HG03039 (cell line): ENCODE measurements at regions not wholly inside any gene's neighbourhood (a gene's known extent, or its start where the extent isn't known, plus 50 kb on each side); places are given as distances from the start of the nearest gene placed in this dataset.
"Not testable (repeated sequence)": the region's sequence is repeated elsewhere in the genome, so short reads cannot be mapped to it uniquely, and the experiment has no call there.

Experiments used
- ATAC-seq: cut with Tn5 transposase; IDR thresholded peaks from one replicate; pipeline ENCODE4 v1.9.1; 2021; ENCODE audit warnings: mild to moderate bottlenecking, moderate library complexity; ENCODE audit not compliant: unreplicated experiment

- no peak for ATAC-seq
Observed at GRCh38 chr6:137401088-137401487, 93.1 kb downstream of the OLIG3 start.

- ATAC-seq, result no peak
Observed at GRCh38 chr6:137399881-137400443, 94.2 kb downstream of the OLIG3 start.

DNA sequence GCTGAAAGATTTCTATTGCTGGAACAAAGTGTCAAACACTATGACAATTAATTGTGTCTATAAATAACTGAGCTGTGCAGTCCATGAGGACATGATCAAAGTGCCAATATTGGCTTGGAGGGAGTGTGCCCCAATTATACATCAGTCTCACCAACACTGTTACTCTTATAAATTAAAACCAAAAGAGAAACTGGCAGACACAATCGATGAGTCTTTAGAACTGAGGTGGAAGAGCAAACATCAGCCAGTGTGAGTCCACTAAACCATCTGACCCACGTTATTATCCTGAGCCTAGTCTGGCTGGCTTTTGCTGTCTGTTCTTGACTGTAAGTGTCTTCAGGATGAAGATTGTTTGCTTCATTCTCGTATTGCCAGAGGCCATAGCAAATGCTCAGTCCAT, 98.9 kb downstream of the OLIG3 start:
- no peak for ATAC-seq

DNA sequence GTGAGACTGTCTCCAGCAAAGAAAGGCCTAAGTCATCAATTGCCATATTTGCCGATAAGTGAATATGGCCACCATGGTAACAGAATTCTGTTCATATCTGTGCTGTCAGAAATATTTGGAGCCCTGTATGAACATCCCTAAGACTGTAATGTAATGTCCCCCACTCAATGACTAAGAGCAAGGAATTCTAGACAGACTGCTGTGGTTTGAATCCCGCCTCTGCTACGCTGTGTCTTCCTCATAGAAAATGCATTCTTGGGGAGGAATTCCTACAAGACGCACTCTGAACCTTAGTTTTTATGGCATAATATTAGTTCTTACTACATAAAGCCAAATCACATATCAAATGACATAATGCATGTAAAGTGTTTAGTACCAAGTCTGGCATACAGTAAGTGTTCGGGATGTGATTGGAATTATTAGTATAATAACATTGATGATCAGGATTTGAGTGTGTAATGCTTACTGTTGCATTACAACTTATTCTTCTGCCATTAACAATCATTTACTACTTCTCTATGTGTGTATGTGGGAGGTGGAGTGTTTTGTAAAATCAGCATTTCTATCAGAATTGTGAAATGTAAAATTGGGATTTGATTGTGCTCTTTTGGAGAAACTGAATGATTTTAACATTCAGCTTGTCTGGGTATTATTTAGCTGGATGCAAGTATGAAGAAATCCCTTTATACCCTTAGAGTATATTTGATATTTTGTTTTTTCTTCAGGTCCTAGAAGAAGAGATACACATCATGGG, 103.0 kb downstream of the OLIG3 start:
- no peak for ATAC-seq

DNA sequence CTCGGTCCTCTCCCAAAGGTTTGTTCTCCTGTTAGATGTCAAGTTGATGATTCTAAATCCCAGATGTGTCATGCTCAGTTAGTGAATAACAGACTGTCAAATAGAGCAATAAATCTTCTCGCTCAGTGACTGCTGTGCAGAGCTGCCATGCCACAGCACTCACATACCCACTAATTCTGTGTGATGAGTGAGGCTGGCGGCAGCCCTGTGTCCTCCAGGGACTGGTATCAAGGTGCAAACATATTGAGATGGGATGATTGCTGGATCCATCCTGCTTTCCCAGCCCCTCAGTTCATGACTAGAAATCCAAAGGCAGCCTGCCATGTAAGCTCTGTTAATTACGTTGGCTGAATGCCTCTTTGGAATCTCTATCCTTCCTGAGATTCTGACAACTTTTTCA, 103.9 kb downstream of the OLIG3 start:
- no peak for ATAC-seq

- ATAC-seq, result no peak
Observed at GRCh38 chr6:137389150-137389704, 105.0 kb downstream of the OLIG3 start.

GRCh38 chr6:137387096-137387764, 107.0 kb downstream of the OLIG3 start:
- ATAC-seq, result no peak

DNA sequence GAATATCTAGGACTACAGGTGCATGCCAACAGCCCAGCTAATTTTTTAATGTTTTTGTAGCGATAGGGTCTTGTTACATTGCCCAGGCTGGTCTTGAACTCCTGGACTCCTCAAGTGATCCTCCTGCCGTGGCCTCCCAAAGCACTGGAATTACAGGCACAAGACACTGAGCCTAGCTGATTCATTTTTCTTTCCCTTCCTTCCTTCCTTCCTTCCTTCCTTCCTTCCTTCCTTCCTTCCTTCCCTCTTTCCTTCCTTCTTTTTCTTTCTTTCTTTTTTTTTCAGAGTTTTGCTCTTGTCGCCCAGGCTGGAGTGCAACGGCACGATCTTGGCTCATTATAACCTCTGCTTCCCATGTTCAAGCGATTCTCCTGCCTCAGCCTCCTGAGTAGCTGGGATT, 110.9 kb downstream of the OLIG3 start:
- not testable (repeated sequence) for ATAC-seq

- no peak for ATAC-seq
Observed at GRCh38 chr6:137378090-137378369, 116.2 kb downstream of the OLIG3 start.

DNA sequence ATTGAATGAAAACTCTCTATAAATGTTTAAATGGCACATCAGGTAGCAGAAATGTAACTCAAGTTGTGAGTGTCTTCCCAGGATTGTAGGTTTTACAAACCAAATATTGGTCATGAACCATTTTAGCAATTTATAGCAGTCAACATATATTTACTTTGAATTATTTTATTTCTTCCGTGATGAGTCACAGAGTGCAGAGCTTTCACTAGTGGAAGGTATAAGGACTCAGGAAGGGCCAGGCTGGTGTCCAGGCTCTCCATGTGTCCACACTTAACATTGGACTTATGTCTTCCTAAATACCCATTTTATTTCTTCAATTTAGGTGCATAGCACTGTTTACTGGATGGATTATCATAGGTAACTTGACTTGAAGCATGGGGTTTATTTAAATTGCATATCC, 120.9 kb downstream of the OLIG3 start:
- no peak for ATAC-seq

DNA sequence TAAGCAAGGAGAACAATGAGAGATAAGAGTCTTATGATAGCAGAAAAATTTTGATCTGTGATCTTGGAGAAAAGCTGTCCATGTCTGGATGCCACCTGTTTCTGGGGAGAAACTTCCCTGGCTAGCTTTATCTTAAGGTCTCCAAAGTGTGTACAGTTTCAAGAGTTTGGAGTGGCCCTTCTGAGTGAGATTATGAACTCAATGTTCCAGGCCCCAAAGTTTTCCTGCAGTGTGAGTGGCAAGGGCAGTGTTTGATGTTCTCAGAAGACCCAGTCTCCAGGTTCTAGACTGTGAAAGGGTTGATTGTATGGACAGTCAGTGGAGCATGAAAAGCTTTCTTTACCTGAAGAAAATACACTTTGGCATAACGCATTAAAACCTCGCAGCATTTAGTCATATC, 121.7 kb downstream of the OLIG3 start:
- no peak for ATAC-seq

DNA sequence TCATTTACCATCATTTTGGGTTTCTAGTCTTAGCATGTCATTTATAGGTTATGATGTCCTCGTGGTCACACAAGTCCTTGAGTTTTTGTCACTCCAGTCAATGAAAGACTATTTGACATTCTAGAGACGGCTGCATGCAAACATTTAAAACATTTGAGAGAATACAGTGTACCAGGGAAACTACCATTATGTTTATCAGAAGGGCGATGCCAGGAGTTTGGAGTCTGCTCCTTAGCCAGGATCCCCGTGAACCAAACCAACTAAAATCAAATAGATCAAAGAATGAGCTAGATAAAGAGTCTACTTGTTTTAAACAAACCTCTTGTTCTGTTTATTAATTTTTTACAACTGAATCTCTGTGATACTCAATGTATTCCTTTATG, 122.6 kb downstream of the OLIG3 start:
- no peak for ATAC-seq

- no peak for ATAC-seq
Observed at GRCh38 chr6:137370871-137371633, 123.1 kb downstream of the OLIG3 start.

DNA sequence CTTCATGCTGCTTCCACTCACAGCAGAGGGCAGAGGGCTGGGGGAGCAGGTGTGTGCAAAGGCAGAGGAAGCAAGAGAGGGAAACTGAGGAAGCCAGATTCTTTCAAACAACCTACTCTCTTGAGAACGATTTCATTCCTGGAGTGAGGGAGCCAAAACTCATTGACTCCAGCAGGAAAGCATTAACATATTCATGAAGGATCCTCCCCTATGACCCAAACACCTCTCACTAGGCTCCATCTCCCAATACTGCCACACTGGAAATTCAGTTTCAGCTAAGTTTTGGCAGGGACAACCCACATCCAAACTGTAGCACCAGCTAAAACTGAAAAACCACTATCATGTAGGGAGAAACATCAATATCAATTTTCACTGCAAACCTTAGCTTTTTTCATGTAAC, 125.1 kb downstream of the OLIG3 start:
- ATAC-seq, result no peak

DNA sequence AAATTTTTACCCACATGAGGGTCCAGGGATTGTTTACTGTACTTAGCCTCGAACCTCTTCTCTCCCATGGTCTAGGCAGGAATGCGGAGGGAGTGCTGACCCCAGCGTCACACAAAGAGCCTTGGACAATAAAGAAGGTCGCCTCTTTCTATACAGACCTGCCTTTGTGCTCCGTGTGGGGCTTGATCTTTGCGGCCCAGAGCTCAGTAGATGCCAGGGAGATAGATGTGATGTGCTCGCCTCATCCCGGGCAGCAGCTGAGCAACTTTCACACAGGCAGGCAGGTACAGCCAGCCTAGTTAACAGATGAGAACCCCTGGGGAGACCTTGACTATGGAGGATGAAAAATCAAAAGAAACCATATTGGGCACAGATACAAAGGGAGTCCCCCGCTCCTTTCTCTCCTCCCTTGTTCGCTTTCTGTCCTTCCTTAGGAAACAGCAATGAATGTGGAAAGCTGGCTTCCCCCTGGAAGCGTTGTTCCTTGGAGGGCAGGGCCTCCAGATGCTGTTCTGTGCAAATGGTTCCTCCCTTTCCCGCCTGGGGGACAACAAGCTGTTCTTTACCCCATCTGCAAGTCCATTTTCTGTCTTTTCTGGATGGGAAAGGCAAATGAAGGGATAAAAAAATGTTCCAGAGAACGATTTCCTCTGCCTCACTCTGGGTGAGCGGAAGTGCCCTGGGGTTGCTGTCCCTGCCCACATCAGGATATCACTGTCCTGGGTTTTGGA, 128.3 kb downstream of the OLIG3 start:
- ATAC-seq, result no peak

DNA sequence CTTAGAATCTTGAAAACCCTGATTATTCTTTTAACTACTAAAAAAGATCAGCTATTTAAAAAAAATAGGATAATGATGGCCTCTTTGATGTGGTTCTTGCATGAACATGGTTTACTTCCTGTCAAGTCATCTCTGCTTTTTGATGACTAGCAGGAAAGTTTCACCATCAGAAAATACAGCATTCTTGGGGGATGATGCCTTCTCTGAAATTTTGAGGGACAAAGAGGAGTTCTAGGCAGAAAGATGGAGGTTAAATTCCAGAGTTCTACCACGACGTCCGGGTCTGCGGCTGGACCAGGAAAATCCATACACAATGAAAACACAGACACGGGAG, 130.4 kb downstream of the OLIG3 start:
- ATAC-seq, result no peak

- no peak for ATAC-seq
Observed at GRCh38 chr6:137362878-137363804, 131.1 kb downstream of the OLIG3 start.

DNA sequence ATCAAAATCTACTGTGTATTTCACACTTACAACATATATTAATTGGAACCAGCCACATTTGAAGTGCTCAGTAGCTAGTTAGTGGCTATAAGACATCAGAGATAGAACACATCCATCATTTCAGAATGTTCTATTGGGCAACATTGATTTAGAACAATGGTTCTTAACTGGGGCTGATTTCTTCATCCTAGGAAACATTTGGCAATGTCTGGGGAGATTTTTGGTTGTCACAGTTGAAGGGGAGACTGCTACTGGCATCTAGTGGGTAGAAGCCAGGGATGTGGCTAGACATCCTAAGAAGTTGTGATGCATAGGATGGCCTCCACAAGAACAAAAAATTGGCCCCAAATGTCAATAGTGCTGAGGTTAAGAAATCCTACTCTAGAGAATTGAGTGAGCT, 132.5 kb downstream of the OLIG3 start:
- no peak for ATAC-seq

DNA sequence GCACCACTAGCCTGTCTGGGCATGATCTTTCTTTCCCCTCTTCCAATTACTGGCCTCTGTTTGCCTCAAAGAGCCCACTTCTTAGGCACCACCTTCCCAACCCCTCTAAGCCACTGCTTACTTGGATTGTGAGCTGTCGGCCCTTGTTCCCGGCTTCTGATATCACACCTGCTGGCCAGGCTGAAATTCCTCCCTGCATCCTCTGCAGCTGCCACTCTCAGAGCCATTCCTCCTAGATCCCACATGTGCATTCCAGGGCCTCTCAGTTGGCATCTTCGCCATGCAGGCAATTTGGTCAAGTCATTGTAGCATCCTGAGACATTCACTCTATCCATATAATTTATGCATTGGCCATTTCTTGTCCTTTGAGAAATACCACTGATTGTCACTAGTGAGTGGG, 135.9 kb downstream of the OLIG3 start:
- no peak for ATAC-seq

DNA sequence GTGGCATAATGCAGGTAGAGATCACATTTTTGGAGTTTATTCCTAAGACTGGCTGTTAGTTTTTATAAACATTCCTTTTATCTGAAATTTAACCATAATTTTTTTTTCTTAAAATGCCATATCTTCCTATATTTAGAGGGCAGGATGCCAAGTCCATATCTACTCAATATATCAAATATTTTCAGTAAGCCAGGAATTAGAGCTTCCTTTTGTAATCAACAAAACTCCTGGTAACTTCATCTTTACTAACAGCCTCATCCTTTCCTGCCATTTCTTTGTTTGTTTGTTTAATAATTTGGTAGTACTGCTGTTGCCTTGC, 136.3 kb downstream of the OLIG3 start:
- ATAC-seq, result no peak
